ENCODE measurements at regions not wholly inside any gene's neighbourhood (a gene's known extent, or its start where the extent isn't known, plus 50 kb on each side); places are given as distances from the start of the nearest gene placed in this dataset.

- TF ChIP-seq CTCF (conservative IDR thresholded peaks at IDR 0.05; ENCODE audit: low read length) (no peak), EZH2phosphoT487 (IDR thresholded peaks at IDR 0.05; ENCODE audit: borderline replicate concordance) (no peak)
Measured at GRCh38 chr6:166834049-166834448, 122.3 kb downstream of the RNASET2 start.

Data from Loucy (cell line).